Mesenchymal stem cell (in vitro differentiated cells and primary cell): ENCODE measurements at regions not wholly inside any gene's neighbourhood (a gene's known extent, or its start where the extent isn't known, plus 50 kb on each side); places are given as distances from the start of the nearest gene placed in this dataset.

Source experiments
- DNase-seq: peaks from one replicate; pipeline ENCODE4 v3.0.0-alpha.2; 2013
- H2AFZ ChIP-seq: one replicate; pipeline ENCODE4 v1.6.1; 2013; ENCODE audit warnings: low read depth, mild to moderate bottlenecking, control low read depth, inconsistent platforms, low read length, moderate library complexity
- H2AK5ac ChIP-seq: 2 replicates; pipeline ENCODE4 v1.6.1; 2013; ENCODE audit warnings: low read length, moderate library complexity, mild to moderate bottlenecking, inconsistent platforms; ENCODE audit not compliant: severe bottlenecking
- H2BK120ac ChIP-seq: one replicate; pipeline ENCODE4 v1.6.1; 2013; ENCODE audit warnings: low read depth, mild to moderate bottlenecking, inconsistent platforms, low read length, moderate library complexity
- H2BK12ac ChIP-seq, 2 experiments: one replicate each; pipeline ENCODE4 v1.6.1; 2013; ENCODE audit warnings: inconsistent platforms in 2 of 2, low read length in 2 of 2, mild to moderate bottlenecking in 2 of 2, moderate library complexity in 2 of 2, control low read depth in 1 of 2
- H2BK15ac ChIP-seq: one replicate; pipeline ENCODE4 v1.6.1; 2013; ENCODE audit warnings: mild to moderate bottlenecking, low read depth, inconsistent platforms; ENCODE audit not compliant: poor library complexity, severe bottlenecking
- H2BK5ac ChIP-seq: 2 replicates; pipeline ENCODE4 v1.6.1; 2013; ENCODE audit warnings: low read depth, mild to moderate bottlenecking, low read length, control low read depth, inconsistent platforms; ENCODE audit not compliant: poor library complexity, severe bottlenecking
- H3K14ac ChIP-seq, 2 experiments: one replicate each; pipeline ENCODE4 v1.6.1; 2013; ENCODE audit warnings: inconsistent platforms in 2 of 2, low read length in 2 of 2, control low read depth in 1 of 2, mild to moderate bottlenecking in 1 of 2, moderate library complexity in 1 of 2
- H3K18ac ChIP-seq, 2 experiments: one replicate each; pipeline ENCODE4 v1.6.1; 2013; ENCODE audit warnings: inconsistent platforms in 2 of 2, low read length in 2 of 2, control low read depth in 1 of 2, low read depth in 1 of 2, mild to moderate bottlenecking in 1 of 2
- H3K23ac ChIP-seq, 2 experiments: one replicate each; pipeline ENCODE4 v1.6.1; 2013; ENCODE audit warnings: inconsistent platforms in 2 of 2, low read length in 2 of 2, mild to moderate bottlenecking in 2 of 2, moderate library complexity in 2 of 2, control low read depth in 1 of 2
- H3K27ac ChIP-seq: 2 replicates; pipeline ENCODE4 v1.5.1; 2013; ENCODE audit warnings: mild to moderate bottlenecking, moderate library complexity, low read length, control low read depth, inconsistent platforms; ENCODE audit not compliant: poor library complexity, severe bottlenecking
- H3K27me3 ChIP-seq, 2 experiments: 2 replicates each; pipeline versions ENCODE4 v1.6.1 to v1.7.0; 2013; ENCODE audit warnings: low read length in 2 of 2, mild to moderate bottlenecking in 2 of 2, moderate library complexity in 2 of 2, control low read depth in 1 of 2, inconsistent platforms in 1 of 2; ENCODE audit not compliant: control insufficient read depth in 1 of 2, insufficient read depth in 1 of 2
- H3K36me3 ChIP-seq, 2 experiments: 2 replicates each; pipeline versions ENCODE4 v1.6.1 to v1.7.0; 2013; ENCODE audit warnings: low read length in 2 of 2, control low read depth in 1 of 2, inconsistent platforms in 1 of 2, low read depth in 1 of 2, mild to moderate bottlenecking in 1 of 2; ENCODE audit not compliant: insufficient read depth in 2 of 2, control insufficient read depth in 1 of 2
- H3K4ac ChIP-seq, 2 experiments: one replicate each; pipeline ENCODE4 v1.6.1; 2013; ENCODE audit warnings: inconsistent platforms in 2 of 2, low read length in 2 of 2, mild to moderate bottlenecking in 2 of 2, moderate library complexity in 2 of 2, control low read depth in 1 of 2, low read depth in 1 of 2
- H3K4me1 ChIP-seq: 2 replicates; pipeline ENCODE4 v1.6.1; 2013; ENCODE audit warnings: low read depth, low read length, control low read depth; ENCODE audit not compliant: control insufficient read depth, insufficient read depth
- H3K4me2 ChIP-seq: 2 replicates; pipeline ENCODE4 v1.6.1; 2013; ENCODE audit warnings: low read length, mild to moderate bottlenecking, inconsistent platforms; ENCODE audit not compliant: poor library complexity, severe bottlenecking
- H3K4me3 ChIP-seq, 2 experiments: 2 replicates each; pipeline versions ENCODE4 v1.5.1 to v1.7.0; 2013; ENCODE audit warnings: low read length in 2 of 2, mild to moderate bottlenecking in 2 of 2, control low read depth in 1 of 2, low read depth in 1 of 2; ENCODE audit not compliant: insufficient read depth in 1 of 2
- H3K79me1 ChIP-seq: replicated peaks from 2 replicates; pipeline ENCODE4 v1.6.1; 2013; ENCODE audit warnings: mild to moderate bottlenecking, control low read depth, low read length, inconsistent platforms; ENCODE audit not compliant: poor library complexity, severe bottlenecking
- H3K9ac ChIP-seq: 2 replicates; pipeline ENCODE4 v1.7.0; 2013; ENCODE audit warnings: mild to moderate bottlenecking, low read length, moderate library complexity
- H3K9me3 ChIP-seq: 2 replicates; pipeline ENCODE4 v1.7.0; 2013; ENCODE audit warnings: mild to moderate bottlenecking, low read length; ENCODE audit not compliant: control insufficient read depth
- H4K8ac ChIP-seq: one replicate; pipeline ENCODE4 v1.6.1; 2013; ENCODE audit warnings: inconsistent platforms, mild to moderate bottlenecking, low read length, moderate library complexity
- H4K91ac ChIP-seq: one replicate; pipeline ENCODE4 v1.6.1; 2013; ENCODE audit warnings: mild to moderate bottlenecking, low read length, inconsistent platforms
- WGBS: methylation state at CpG from one replicate; pipeline ENCODE4 v1.1.7; 2013; ENCODE audit warnings: mixed read lengths; 5-methylcytosine and 5-hydroxymethylcytosine counted together

DNA sequence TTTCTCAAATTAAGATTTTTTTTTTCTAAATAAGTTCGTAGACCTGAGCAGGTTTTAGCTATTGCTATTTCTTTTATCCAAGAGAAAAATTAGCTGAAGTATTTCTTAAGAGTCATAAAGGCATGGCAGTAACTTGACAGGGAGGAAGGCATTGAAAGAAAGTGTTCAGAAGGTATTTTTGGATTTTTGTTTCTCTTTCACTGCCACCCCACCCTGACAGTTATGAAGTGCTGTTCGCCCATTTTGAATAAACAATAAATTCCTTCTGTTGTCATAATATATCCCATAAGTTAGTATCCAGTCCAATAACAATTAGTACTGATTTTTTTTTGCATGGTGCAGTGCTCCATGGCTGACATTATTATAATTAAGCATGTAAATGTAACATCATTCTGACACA lies 363.0 kb downstream of the NR2F2 start:
- H2AK5ac ChIP-seq: no peak overlapping the region
- no peaks in the 10 kb centered on the region for H3K79me1 ChIP-seq

DNA sequence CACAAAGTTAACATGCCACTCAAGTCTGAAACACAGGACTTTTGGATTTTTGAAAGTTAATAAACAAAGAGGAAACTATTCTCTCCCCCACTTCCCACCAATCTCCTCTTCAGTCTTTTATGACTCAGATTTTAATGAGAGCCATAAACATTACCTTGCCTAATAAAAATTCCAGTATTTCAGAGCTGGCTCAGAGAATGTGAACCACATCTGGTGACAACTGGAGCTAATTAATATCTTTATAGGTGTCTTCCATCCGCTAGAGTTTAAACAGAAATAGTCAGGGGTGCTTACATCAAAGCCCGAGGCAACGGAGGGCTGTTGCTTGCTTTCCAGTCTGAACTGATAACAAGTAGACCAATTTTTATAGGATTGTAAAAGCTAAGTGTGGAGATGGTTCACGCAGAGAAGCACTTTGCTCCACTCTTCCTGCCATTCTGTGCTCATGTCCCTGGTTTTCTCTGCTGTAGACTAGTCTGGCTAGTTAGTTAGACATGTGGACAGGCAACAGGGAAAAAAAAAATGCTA lies 363.6 kb downstream of the NR2F2 start:
- Histone ChIP-seq H3K36me3 (no peaks in the 10 kb centered on the region), H3K4me1 (no peaks in the 10 kb centered on the region), H2BK120ac (no peak overlapping the region), H2BK12ac (no peak overlapping the region), H3K23ac (no peak overlapping the region), H2AFZ (no peak overlapping the region), H3K79me1 (no peaks in the 10 kb centered on the region), H3K27me3 (no peaks in the 10 kb centered on the region), H3K18ac (no peak overlapping the region), H3K4me3 (no peak overlapping the region), H3K4ac (no peak overlapping the region), H2BK15ac (no peak overlapping the region), H3K4me2 (no peak overlapping the region), H3K27ac (no peak overlapping the region), H2AK5ac (no peak overlapping the region), H4K8ac (no peak overlapping the region), H4K91ac (no peak overlapping the region), H3K9ac (no peak overlapping the region), H3K9me3 (no peaks in the 10 kb centered on the region), H2BK5ac (no peak overlapping the region), H3K14ac (no peak overlapping the region)
- peak; percentile 49 for DNase-seq
- WGBS: 6% methylated on average over 4 of the region's 4 CpGs

More for the DNA sequence above, 363.0 kb downstream of the NR2F2 start:
- no peak overlapping the region for H2AFZ ChIP-seq
- H3K36me3 ChIP-seq: no peaks in the 10 kb centered on the region
- H3K4me2 ChIP-seq: no peak overlapping the region
- no peak overlapping the region for H3K4me3 ChIP-seq
- no peak overlapping the region for H3K18ac ChIP-seq
- no peak overlapping the region for H2BK120ac ChIP-seq
- H3K9ac ChIP-seq: no peak overlapping the region
- no peak overlapping the region for H3K4ac ChIP-seq
- H4K8ac ChIP-seq: no peak overlapping the region
- no peak overlapping the region for H3K14ac ChIP-seq
- H2BK12ac ChIP-seq: no peak overlapping the region
- H3K9me3 ChIP-seq: no peaks in the 10 kb centered on the region
- H4K91ac ChIP-seq: no peak overlapping the region
- no peak overlapping the region for H3K23ac ChIP-seq
- no peaks in the 10 kb centered on the region for H3K4me1 ChIP-seq
- no peaks in the 10 kb centered on the region for H3K27me3 ChIP-seq
- H2BK5ac ChIP-seq: no peak overlapping the region
- no peak overlapping the region for H2BK15ac ChIP-seq
- DNase-seq: no peak
- WGBS: 88% methylated on average over 1 of the region's 2 CpGs
- H3K27ac ChIP-seq: no peak overlapping the region

DNA sequence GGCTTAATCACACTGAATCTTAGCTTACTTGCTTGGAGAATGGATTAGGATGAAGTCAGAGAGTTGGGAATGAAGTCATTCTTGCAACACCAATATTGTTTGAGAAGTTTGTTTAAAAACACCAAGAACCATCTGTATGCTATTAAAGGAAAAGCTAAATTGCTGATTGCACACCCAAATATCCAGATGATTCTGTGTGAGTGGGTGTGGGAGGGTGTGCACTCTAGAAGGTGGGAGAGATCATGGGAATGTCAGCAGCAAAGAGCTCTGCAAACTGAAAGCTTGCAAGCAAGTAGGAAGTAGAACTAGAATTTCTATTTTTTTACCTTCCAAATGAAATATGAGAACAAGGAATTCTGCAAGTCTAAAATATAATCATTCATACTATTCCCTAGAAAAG lies 364.9 kb downstream of the NR2F2 start:
- Histone ChIP-seq H2BK5ac (no peak overlapping the region), H3K14ac (no peak overlapping the region), H3K9ac (no peak overlapping the region), H2BK15ac (no peak overlapping the region), H2AK5ac (no peak overlapping the region), H3K79me1 (no peaks in the 10 kb centered on the region), H2AFZ (no peak overlapping the region), H3K27me3 (no peaks in the 10 kb centered on the region), H4K91ac (no peak overlapping the region), H3K27ac (no peak overlapping the region), H3K4me3 (no peak overlapping the region), H3K4me1 (no peaks in the 10 kb centered on the region), H4K8ac (no peak overlapping the region), H2BK120ac (no peak overlapping the region), H3K36me3 (no peaks in the 10 kb centered on the region), H3K18ac (no peak overlapping the region), H3K4ac (no peak overlapping the region), H3K9me3 (no peaks in the 10 kb centered on the region), H2BK12ac (no peak overlapping the region), H3K23ac (no peak overlapping the region), H3K4me2 (no peak overlapping the region)
- no peak for DNase-seq

GRCh38 chr15:96699871-96700401 lies 369.4 kb downstream of the NR2F2 start:
- no peak overlapping the region for H2BK120ac ChIP-seq
- H3K9me3 ChIP-seq: no peaks in the 10 kb centered on the region
- H3K9ac ChIP-seq: no peak overlapping the region
- H2AK5ac ChIP-seq: no peak overlapping the region
- H3K27me3 ChIP-seq: no peaks in the 10 kb centered on the region
- no peak overlapping the region for H3K18ac ChIP-seq
- H3K27ac ChIP-seq: no peak overlapping the region
- H3K14ac ChIP-seq: no peak overlapping the region
- no peak overlapping the region for H3K4ac ChIP-seq
- H3K23ac ChIP-seq: no peak overlapping the region
- no peaks in the 10 kb centered on the region for H3K36me3 ChIP-seq
- no peak overlapping the region for H4K91ac ChIP-seq
- no peak overlapping the region for H2BK15ac ChIP-seq
- H3K79me1 ChIP-seq: no peaks in the 10 kb centered on the region
- 60% methylated on average over 1 of the region's 3 CpGs for WGBS
- no peak overlapping the region for H2BK5ac ChIP-seq
- H2AFZ ChIP-seq: no peak overlapping the region
- H2BK12ac ChIP-seq: no peak overlapping the region
- H3K4me2 ChIP-seq: no peak overlapping the region
- no peak overlapping the region for H3K4me3 ChIP-seq
- no peak for DNase-seq
- no peak overlapping the region for H4K8ac ChIP-seq
- no peaks in the 10 kb centered on the region for H3K4me1 ChIP-seq
